ENCODE measurements at regions not wholly inside any gene's neighbourhood (a gene's known extent, or its start where the extent isn't known, plus 50 kb on each side); places are given as distances from the start of the nearest gene placed in this dataset.

GRCh38 chr6:6704103-6705060 lies 115.9 kb downstream of the LY86 start:
- no peak for DNase-seq

- no peak for DNase-seq
These were observed 116.5 kb downstream of the LY86 start for GRCh38 chr6:6705061-6705425.

GRCh38 chr6:6705915-6706675 lies 117.6 kb downstream of the LY86 start:
- no peak for DNase-seq

GRCh38 chr6:6707143-6707542 lies 118.6 kb downstream of the LY86 start:
- DNase-seq, result no peak

GRCh38 chr6:6709106-6709505 lies 120.6 kb downstream of the LY86 start:
- DNase-seq, result no peak

DNA sequence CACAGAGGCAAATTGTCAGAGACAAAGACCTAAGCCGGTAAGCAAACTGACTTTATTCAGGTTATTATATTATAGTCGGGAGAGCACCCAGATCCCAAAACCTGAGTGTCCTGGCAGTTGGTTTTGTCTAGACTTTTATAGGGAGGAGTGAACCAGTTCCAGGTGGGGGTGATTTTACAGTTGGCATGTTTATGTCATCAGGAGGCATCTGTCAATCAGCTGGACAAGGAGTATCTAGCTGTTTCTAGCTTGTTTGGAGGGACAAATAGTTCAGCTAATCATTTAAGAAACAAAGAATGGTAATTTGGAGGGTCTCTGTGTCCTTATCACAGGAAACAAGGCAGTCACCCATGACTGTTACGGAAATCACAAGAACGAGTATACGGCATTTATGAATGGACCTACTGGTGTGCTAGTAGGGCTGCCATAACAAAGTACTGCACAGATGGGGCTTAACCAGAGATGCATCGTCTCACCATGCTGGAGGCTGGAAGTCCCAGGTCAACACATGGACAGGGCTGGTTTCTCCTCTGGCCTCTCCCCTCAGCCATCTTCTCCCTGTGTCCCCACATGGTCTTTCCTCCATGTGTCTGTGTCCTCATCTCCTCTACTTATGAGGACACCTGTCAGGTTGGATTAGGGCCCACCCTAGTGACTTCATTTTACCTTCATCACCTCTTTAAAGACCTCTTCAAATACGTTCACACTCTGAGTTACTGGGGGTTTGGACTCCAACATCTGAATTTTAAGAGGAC lies 122.7 kb downstream of the LY86 start:
- no peak for DNase-seq

DNA sequence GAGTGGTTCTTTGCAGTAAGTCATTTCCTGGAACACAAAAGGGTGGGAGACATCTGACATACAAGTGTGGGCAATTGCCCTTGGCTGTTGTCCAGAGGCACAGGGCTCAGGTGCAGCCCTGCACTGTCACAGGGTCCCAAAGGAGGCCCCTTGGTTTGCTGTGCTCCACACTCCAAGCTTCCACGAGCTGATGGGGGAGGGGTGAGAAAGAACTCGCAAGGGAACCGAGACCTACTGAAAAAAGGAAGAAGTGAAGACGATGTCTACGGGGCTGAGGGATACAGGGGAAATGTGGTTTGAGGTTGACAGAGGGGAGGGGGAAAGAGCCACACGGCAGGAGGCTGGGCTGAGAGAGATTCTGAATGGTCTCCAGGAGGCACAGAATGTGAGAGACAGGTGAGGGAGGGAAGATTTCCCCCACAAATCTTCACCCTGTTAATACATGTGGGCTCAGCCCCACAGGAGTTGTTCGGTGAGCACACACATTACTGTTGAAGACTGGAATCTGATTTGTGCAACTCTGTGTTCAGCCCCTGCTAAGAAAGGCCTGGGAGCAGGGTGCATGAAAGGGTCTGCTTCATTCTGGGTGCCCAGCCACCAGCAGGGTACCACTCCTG lies 123.4 kb downstream of the LY86 start:
- no peak for DNase-seq

- no peak for DNase-seq
These were observed 124.2 kb downstream of the LY86 start for GRCh38 chr6:6712449-6713403.

- DNase-seq, result no peak
These were observed 125.1 kb downstream of the LY86 start for GRCh38 chr6:6713657-6714056.

DNA sequence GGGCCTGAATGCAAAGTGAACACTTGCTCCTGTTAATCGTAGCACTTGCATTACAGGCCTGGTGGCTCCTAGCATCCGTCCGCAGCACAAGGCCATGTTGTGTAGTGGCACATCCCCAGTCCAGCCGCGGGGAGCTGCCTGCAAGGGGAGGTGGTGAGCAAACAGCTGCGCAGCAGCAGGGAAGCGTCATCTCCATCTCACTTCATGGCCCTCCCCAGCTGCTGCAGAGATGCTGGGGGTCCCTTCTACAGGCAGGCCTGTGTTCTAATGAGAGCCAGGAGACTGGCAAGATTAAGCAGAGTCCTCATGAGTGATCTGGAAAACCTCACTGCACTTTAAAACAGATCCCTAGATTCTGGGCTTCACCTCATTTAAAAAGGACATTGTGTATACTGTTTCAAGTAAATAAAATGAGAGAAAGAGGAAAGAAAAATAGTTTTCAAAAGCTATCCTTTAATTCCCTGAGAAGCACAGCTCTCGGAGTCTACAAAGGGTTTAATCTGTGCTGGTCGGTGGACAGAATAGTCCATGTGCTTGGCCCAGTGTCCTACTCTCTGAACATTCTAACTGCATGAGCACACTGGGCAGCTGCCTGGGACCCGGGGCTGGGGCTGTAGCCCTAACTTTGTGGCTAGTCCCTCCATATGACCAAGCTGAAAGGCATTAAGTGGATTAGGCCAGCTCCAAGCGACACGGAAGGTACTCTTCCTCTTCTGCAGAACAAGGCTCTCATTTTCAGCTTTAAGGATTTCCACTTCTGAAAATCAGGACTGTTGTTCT lies 125.8 kb downstream of the LY86 start:
- DNase-seq, result no peak

DNA sequence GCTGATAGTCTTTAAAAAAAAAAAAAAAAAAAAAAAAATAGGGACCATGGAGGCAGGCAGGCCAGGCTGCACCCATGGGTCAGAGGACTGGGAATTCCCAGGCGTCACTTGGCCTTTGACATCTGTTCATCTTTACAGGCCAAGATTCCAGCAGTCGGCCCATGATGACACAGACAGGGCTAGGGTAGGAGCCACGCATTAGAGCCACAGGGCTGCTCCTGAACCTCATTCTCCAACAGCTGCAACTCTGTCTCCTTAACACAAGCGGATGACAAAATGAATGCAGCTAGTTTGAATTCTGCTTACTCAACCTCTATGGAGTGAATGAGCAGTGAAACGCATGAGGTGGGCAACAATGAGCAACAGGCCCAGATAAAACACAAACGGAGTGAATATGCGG lies 126.4 kb downstream of the LY86 start:
- no peak for DNase-seq

DNA sequence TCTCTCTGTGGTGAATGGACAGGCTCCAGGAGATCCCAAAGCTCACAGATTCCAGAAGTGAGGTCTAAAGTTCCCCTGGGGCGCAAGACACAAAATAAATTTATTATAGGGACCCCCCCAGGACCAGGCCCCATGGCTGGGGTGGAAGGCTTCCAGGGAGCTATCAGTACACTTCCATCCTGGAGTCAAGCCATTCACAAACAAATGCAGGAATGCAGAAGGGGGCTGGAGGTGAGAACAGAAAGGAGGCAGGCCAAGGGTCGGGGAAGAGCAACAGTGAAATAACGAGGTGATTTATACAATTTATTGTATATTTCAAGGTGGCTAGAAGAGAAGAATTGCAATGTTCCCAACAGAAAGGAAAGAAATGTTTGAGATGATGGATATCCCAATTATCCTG lies 126.9 kb downstream of the LY86 start:
- no peak for DNase-seq

DNA sequence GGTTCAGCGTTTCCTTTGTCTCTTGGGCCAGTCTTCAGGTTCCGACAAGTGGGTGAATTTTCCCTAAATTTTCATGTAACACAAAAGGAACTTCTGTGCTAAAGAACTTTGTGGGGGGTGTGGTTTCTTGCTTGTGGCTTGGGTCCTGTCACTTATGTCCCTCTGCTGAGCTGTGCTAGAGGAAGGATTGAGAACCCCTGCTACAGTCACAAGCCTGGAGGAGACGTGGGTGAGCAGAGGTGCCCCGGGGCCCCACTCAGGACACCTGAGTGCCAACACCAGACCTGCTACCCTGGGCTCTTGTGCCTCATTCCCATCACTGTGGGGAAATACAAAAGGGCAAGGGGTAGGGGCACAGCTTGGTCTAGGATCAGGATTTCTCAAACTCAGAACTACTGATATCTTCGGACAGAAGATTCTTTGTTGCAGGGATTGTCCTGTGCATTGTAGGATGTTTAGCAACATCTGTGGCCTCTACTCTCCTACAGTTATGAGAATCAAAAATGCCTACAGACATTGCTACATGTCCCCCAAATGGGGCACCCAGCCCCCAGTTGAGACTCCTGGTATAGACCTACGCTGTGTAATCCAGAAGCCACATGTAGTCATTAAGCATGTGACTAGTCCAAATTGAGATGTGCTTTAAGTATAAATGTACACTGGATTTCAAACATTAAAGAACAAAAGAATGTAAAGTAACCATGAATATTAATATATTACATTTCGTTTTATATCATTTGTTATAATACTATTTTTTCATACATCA lies 128.7 kb downstream of the LY86 start:
- DNase-seq, result no peak

DNA sequence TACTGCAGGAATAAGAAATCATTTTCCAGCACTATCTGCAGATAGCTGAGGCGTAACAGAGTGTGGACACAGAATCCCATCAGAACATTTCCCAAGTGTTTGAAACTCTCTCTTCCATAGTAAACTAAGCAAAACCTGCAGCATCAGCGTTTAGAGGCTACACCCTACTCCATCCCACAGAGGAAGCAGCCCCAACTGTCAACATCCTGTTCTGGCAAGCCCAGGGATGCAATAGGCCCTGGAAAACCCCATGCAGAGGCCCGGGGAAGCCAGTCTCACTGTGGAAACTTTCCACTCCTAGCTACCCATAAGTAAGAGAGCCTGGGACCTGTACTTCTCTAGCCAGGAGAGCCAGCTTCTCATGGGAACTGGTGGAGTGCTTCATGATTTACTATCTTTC lies 129.4 kb downstream of the LY86 start:
- peak; percentile 80 for DNase-seq

- no peak for DNase-seq
These were observed 133.1 kb downstream of the LY86 start for GRCh38 chr6:6721606-6722005.

GRCh38 chr6:6722195-6722594 lies 133.7 kb downstream of the LY86 start:
- DNase-seq, result no peak

DNA sequence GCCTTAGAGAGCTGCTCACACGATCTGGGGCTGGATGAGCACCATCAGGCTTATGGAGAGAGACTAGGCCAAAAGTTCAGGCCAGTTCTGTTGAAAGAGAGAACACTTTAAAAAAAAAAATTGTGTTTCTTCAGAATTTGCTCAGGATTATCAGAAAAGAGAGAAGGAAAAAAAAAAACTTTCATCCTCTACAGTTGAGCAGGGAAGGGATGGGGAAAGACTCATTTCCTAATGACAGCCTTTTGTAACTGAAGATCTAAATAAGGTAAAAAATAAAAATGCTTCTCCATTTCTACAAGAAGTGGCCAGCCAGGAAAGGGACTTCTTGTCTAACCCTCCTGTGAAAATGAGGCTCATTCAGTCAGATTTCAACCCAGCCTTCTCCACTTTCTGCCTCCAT lies 134.8 kb downstream of the LY86 start:
- DNase-seq, result no peak

DNA sequence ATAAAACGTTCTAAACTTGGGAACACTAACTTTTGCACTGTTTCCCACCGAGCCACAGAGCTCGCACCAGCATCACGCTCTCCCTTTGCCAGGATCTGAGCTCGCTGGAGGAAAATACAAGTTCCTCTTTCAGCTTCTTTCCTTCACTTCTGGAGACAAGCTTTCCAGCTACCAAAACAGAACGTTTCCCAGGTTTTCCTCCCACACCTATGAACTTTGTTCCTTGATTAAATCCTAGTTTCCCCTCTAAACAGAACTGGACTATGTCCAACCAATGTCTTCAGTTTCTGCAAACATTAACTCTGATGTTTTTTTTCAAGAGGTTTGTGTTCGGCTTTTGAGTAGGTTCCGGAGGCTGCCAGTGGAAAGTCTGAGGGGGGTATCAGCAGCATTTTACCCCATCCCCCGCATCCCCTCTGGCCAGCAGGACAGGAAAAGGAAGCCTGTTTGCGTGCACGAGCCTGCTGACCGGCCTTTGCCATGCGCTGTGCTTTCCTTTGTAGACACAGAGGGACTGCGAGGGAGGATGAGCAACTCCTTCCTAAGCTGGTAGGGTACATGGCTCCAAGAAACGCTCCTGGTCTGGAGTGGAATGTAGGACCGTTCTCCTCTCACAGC lies 135.5 kb downstream of the LY86 start:
- peak; percentile 96 for DNase-seq
